HTR-8/SVneo (cell line): ENCODE measurements at regions not wholly inside any gene's neighbourhood (a gene's known extent, or its start where the extent isn't known, plus 50 kb on each side); places are given as distances from the start of the nearest gene placed in this dataset.

Experiments
- DNase-seq: peaks from one replicate; pipeline ENCODE4 v3.0.0; 2011; ENCODE audit warnings: low spot score, mixed read lengths; ENCODE audit not compliant: insufficient read length
- FAIRE-seq: peaks from 2 replicates; lab custom pipeline; 2011; peaks lifted over from hg19 to GRCh38; lab: Jason Lieb, UNC

DNA sequence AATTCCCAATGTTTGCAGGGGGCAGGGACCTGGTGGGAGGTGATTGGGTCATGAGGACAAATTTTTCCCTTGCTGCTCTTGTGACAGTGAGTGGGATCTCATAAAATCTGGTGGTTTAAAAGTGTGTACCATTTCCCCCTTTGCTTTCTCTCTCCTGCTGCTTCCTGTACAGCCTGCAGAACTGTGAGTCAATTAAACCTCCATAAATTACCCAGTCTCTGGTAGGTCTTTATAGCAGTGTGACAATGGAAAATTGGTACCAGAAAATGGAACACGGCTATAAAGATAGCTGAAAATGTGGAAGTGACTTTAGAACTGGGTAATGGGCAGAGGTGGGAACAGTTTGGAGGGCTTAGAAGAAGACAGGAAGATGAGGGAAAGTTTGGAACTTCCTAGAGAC lies 108.7 kb upstream of the NPFFR2 start:
- DNase-seq: no peak
- FAIRE-seq: no peak

DNA sequence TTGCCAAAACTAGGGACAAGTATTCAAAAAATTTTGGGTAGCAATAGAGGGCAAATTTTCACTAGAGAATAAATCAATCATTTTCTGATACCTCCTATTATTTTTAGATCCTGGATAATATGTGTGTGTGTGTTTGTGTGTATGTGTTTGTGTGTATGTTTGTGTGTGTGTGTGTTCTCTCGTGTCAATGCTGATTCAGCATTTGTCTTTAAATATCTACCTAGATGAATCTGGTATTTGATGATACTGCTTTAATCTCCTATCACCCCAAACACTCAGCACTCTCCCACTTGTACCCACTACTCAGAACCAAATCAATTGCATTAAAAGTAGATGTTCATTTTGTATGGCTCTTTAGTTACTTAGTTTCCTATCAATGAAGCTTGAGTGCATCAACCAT lies 101.3 kb upstream of the NPFFR2 start:
- no peak for FAIRE-seq
- DNase-seq: no peak

DNA sequence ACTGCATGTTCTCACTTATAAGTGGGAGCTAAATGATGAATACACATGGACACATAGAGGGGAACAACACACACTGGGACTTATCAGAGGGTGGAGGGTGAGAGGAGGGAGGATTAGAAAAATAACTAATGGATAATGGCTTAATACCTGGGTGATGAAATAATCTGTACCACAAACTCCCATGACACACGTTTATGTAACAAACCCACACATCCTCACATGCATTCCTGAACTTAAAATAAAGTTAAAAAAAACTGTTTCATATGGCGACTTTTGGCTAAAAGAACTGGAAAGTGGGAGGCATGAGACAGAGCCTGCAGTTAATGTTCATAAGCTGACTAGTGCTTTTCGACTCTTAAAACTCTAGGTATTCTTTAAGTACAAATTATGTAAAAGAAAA lies 98.9 kb upstream of the NPFFR2 start:
- FAIRE-seq (no peak), DNase-seq (no peak)

DNA sequence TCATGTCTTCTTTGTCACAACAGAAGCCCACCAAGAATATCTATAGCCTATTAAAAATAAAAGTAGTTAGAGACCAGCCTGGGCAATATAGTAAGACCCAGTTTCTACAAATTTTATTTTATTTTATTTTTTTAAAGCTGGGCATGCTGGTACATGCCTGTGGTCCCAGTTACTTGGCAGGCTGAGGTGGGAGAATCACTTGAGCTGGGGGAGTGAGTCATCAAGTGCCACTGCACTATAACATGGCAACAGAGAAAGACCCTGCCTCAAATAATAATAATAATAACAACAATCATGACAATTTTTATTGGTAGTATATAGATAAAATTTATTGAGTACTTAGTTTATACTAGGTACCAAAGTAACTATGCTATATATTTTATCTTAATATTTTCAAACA lies 93.0 kb upstream of the NPFFR2 start:
- no peak for DNase-seq
- FAIRE-seq: no peak

DNA sequence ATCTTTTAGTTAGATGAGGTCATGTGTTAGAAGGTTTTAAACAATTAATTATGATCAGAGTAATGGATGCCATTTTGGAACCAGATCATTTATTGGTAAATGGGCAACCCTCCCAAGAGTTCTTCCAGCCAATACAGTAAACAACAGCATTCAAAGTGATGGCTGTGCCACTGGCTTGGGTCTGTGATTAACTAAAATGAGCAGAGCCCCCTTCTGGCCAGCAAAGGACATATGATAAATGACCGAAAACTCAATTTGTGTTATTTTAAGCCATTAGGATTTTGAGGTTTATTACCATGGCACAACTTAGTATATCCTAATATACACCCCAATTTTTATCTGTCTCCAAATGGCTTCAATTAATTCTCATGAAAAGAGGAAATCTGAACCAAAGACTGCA lies 90.8 kb upstream of the NPFFR2 start:
- no peak for FAIRE-seq
- DNase-seq: peak; percentile 0

DNA sequence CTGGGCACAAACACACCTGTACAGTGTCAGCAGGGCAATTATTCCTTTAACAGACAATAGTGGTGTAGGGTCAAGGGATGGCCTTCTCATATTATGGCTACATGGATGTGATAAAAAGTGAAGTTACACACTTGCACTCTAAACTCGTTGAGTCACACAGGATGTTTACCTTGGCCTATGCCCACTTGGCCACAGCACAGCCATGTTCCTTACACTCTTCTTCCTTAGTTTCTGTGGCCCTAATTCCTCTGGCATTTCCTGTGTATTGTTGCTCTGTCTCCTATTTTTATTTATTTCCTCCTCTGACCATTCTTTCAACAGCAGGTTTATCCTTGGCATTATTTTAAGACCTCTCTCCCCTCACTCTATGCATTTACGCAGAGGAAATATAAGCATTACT lies 86.8 kb upstream of the NPFFR2 start:
- DNase-seq (no peak), FAIRE-seq (no peak)

DNA sequence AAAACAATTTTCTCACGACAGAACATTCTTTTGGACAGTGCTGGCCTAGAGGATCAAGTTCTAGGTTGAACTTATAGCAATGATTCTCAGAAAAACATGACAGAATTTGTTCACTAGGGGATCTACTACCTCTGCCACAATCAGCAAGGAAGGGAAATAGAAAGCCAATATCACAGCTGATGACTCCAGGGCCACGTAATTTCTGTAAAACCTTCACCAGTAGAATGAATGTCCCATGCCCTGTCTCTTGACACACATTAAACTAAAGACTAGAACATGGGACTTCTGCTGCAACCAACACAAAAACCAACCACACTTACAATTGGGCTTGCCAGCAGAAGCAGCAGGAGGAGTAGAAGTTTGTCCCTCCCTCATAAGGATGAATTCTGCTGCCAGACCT lies 86.0 kb upstream of the NPFFR2 start:
- DNase-seq (no peak), FAIRE-seq (no peak)

DNA sequence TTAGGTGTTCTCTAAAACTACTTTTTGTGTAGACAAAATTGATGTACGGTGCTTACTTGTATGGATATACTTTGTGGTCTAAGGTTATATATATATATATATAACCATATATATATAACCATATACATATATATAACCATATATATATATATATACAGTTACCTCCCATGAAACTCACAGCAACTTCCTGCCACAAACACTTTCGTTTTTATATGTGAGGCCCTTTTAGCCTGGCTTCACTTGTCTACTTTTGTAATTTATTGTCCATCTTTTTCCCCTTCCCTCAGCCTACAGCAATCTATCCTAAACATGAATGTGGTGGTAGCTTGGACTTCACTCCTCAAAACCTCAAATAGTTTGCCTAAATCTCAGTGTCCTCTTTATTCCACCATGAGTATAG lies 72.8 kb upstream of the NPFFR2 start:
- DNase-seq (no peak), FAIRE-seq (no peak)

DNA sequence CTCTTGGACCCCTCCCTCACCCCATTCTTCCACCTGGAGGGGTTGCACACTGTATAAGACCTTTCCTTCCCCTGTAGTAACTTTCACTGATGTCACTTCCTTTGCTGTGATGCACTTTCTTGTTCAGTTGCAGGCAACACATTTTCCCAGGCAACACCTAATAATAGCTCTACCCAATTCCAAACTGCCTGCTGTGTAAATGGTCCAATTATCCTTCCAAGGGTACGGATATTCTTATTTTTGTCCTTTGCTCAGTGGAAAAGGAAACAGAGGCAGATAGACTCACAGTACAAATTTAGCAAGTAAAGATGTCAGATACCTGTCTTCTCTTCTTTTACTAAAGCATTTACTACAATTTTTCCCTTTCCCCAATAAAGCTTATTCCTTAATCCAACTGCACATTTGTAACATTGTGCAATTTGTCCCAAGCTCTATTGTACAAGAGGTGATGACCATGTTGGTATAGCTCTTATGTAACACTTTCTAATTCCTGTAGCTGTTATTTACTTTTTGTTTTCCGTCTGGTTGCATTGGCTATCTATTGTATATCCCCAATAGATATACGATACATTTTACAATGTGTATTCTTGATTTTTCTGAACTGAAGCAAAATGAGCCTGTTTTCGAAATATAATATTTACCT lies 69.1 kb upstream of the NPFFR2 start:
- no peak for DNase-seq
- no peak for FAIRE-seq

DNA sequence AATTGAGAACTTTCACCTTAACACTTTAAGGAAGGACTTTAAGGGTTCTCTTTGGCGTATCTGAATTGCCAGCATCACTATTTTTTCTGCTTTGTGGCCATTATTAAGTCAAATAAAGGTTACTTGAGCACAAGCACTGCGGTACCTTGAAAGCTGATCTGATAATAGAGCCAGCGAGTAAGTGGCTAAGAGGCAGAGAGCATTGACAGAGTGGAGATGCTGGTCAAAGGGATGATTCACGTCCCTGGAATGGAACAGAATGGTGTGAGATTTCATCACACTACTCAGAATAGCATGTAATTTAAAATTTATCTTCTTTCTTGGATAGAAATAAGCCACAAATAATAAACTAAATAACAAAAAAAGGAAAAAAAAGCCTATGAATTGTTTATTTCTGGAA lies 57.1 kb upstream of the NPFFR2 start:
- FAIRE-seq (no peak), DNase-seq (peak; percentile 5)

DNA sequence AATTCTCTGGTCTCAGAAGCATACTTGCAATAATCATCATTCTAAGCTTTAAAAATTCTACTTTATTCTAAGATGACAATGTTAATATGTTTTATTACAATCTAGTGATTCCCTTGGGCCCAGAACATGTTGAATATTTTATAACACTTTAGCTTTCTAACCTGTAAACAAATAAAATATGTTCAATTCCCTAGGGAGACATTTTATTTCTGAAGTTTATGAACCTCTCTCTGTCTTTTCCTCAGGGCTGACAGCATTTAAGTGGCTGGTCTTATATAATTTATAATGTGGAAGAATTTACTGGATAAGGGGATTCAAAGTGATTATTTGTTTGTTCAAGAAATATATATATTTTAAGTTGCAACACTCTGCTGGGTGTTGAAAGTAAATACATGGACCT lies 55.3 kb upstream of the NPFFR2 start:
- no peak for DNase-seq
- FAIRE-seq: no peak

DNA sequence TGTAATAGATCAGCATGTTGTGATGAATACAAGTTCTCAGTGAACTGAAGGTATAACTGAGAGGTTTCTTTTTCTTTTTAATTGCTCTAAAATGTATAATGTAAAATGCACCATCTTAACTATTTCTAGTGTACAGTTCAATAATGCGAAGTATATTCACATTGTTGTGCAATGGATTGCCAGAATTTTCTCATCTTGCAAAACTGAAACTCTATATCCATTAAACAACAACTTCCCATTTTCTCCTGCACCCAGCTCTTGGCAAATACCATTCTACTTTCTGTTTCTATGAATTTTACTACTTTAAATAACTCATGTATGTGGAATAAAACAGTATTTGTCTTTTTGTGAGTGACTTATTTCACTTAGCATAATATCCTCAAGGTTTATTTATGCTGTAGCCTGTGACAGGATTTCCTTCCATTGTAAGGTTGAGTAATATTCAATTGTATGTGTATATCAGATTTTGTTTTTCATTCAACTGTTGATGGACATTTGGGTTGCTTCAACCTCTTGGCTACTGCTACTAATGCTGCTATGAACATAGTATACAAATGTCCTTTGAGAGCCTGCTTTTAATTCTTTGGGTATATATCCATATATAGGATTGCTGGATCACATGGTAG lies 53.5 kb upstream of the NPFFR2 start:
- no peak for FAIRE-seq
- DNase-seq: no peak

DNA sequence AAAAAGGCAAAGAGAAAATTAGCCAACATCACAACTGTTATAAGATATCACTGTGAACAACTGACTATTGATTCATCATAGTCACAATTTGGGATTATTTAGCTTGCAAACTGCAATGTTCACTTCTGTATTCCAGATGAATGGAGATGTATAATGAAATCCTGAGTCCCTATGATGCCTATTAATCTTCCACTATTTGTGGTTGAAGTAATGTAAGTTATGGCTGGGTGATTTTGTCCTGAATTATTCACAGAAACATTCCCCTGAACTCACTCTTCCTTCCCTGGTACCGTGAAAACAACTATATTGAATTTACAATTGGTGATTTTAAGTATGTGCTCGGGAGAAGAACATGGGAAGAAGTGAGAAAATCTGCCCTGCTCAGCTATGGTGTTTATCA lies 50.8 kb upstream of the NPFFR2 start:
- DNase-seq (no peak), FAIRE-seq (no peak)
